ENCODE measurements at regions not wholly inside any gene's neighbourhood (a gene's known extent, or its start where the extent isn't known, plus 50 kb on each side); places are given as distances from the start of the nearest gene placed in this dataset.
"Not testable (repeated sequence)": the region's sequence is repeated elsewhere in the genome, so short reads cannot be mapped to it uniquely, and the experiment has no call there.

DNA sequence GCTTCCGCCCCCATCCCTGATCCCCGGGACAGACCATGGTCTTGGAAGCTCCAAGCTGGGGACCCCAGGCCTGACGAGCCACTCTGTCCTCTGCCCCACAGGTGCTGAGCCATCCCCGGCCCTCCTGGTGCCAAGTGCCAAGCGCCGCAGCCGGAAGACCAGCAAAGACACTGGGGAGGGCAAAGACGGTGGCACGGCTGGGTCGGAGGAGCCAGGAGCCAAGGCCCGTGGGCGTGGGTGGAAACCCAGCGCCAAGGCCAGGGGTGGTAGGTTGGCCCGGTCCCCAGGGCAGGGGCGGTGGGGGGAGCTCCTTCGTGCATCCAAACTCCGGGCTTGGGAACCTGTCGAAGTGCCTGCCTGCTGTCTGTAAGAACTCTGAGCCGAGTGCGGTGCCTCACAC, 130.3 kb downstream of the ZNF479 start:
- peaks cover 0 to 64% of the 10 kb centered on the region in 2 experiments for H3K9me3 ChIP-seq (ENCODE audit: control insufficient read depth in 1 of 2, insufficient read depth in 1 of 2, low read length in 2 of 2)
- POLR2A ChIA-PET; H3K27me3 Mint-ChIP-seq; H3K27ac ChIP-seq (ENCODE audit: low read depth in 1 of 2, low read length in 2 of 2); H3K9me3 Mint-ChIP-seq; H3K27ac Mint-ChIP-seq; H3K4me1 Mint-ChIP-seq (ENCODE audit: low read depth); H3K36me3 ChIP-seq (ENCODE audit: insufficient read depth, low read length); H3K27me3 ChIP-seq (ENCODE audit: control insufficient read depth in 1 of 2, insufficient read depth in 2 of 2, low read length in 2 of 2); H3K4me3 ChIP-seq (ENCODE audit: low read length); H3K36me3 Mint-ChIP-seq (ENCODE audit: low read depth); CTCF ChIA-PET; intact Hi-C loops (cut with DNase I, micrococcal nuclease); ATAC-seq (ENCODE audit: poor library complexity); H3K4me1 ChIP-seq (ENCODE audit: insufficient read depth, low read length); H3K4me3 Mint-ChIP-seq: not testable (repeated sequence)
- peak in 1 of 14 experiments; percentile 2 for DNase-seq

DNA sequence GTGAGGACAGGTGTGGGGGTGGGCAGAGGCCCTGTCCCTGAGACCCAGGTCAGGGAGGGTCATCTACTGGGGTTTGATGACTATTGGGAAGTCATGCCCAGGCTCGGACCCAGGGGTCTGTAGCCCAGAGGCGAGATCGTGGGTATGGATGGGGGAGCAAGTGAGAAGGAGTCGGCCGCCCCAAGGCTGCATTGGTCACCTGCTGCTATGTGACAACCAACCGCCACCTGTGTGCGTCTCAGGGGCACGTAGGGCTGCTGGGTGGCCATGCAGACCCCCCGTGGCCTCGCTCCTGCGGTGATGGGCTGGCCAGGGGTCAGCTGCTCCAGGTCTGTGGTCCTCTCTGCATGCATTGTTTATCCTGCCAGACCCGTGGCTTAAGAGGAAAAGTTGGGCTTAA, 138.5 kb downstream of the ZNF479 start:
- CTCF ChIA-PET; ATAC-seq (ENCODE audit: poor library complexity); H3K27ac Mint-ChIP-seq; DNase-seq; H3K4me1 ChIP-seq (ENCODE audit: insufficient read depth, low read length); H3K4me3 Mint-ChIP-seq; H3K4me1 Mint-ChIP-seq (ENCODE audit: low read depth); H3K27me3 ChIP-seq (ENCODE audit: control insufficient read depth in 1 of 2, insufficient read depth in 2 of 2, low read length in 2 of 2); H3K27ac ChIP-seq (ENCODE audit: low read depth in 1 of 2, low read length in 2 of 2); H3K36me3 ChIP-seq (ENCODE audit: insufficient read depth, low read length); H3K9me3 Mint-ChIP-seq; H3K4me3 ChIP-seq (ENCODE audit: low read length); H3K27me3 Mint-ChIP-seq; H3K36me3 Mint-ChIP-seq (ENCODE audit: low read depth); POLR2A ChIA-PET; intact Hi-C loops (cut with DNase I, micrococcal nuclease): not testable (repeated sequence)
- peaks cover 0 to 30% of the 10 kb centered on the region in 2 experiments for H3K9me3 ChIP-seq (ENCODE audit: control insufficient read depth in 1 of 2, insufficient read depth in 1 of 2, low read length in 2 of 2)

DNA sequence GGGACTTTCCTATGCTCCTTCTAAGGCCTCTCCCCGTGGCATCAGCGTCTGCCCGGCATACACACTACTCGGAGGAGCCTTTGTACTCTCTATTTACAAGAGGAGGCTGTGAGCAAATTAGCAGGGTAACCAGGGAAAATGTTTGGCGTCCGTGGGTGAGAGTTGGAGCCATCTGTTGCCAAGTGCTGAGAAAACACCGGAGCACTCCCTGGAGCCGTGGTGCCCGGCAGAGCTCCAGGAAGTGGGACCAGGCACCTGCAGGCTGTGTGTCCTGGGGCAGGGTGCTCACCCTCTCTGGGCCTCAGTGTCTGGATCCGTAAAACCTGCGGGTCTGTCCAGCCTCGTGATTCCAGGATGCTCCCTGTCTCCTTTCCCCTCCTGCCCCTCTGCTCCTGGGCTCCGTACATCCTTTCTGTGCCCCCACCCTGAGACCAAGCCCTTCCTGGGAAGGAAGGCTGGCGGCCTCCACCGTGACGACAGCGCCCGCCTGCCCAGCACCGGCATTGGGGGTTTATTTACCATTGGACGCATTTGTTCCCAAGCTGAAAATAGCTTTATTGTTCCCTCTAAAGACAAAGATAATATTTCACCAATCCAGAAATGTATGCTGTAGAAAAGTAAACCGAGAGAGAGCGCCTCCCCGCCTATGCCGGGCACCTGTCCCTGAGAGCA, 174.4 kb downstream of the ZNF479 start:
- H3K9me3 ChIP-seq (ENCODE audit: control insufficient read depth in 1 of 2, insufficient read depth in 1 of 2, low read length in 2 of 2); POLR2A ChIA-PET; H3K4me1 Mint-ChIP-seq (ENCODE audit: low read depth); H3K4me1 ChIP-seq (ENCODE audit: insufficient read depth, low read length); H3K27ac ChIP-seq (ENCODE audit: low read depth in 1 of 2, low read length in 2 of 2); H3K4me3 ChIP-seq (ENCODE audit: low read length); H3K27me3 ChIP-seq (ENCODE audit: control insufficient read depth in 1 of 2, insufficient read depth in 2 of 2, low read length in 2 of 2); DNase-seq; H3K27me3 Mint-ChIP-seq; H3K36me3 ChIP-seq (ENCODE audit: insufficient read depth, low read length); H3K9me3 Mint-ChIP-seq; CTCF ChIA-PET; ATAC-seq (ENCODE audit: poor library complexity); H3K4me3 Mint-ChIP-seq; H3K27ac Mint-ChIP-seq; H3K36me3 Mint-ChIP-seq (ENCODE audit: low read depth); intact Hi-C loops (cut with DNase I, micrococcal nuclease): not testable (repeated sequence)

DNA sequence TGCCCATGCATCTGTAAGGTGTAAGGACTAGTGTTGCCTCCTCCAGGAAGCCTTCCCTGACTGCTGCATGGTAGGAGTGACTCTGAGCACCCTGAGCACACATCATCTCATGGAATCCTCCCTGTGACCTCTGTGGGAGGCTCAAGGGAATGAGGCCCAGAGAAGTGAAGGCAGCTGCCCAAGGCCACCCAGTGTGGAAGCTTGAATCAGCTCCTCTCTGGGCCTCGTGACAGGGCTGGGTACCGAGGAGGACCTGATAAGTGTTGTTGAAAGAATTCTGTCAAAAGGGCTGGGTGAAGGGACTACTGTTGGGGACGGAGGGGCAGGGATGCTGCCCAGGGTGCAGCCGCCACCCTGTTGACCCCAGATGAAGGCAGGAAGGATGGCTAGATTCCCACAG, 175.2 kb downstream of the ZNF479 start:
- H3K27ac ChIP-seq (ENCODE audit: low read depth in 1 of 2, low read length in 2 of 2); ATAC-seq (ENCODE audit: poor library complexity); H3K4me1 Mint-ChIP-seq (ENCODE audit: low read depth); H3K27me3 ChIP-seq (ENCODE audit: control insufficient read depth in 1 of 2, insufficient read depth in 2 of 2, low read length in 2 of 2); H3K36me3 ChIP-seq (ENCODE audit: insufficient read depth, low read length); intact Hi-C loops (cut with DNase I, micrococcal nuclease); H3K27me3 Mint-ChIP-seq; H3K36me3 Mint-ChIP-seq (ENCODE audit: low read depth); H3K4me3 ChIP-seq (ENCODE audit: low read length); H3K4me1 ChIP-seq (ENCODE audit: insufficient read depth, low read length); H3K9me3 Mint-ChIP-seq; CTCF ChIA-PET; H3K9me3 ChIP-seq (ENCODE audit: control insufficient read depth in 1 of 2, insufficient read depth in 1 of 2, low read length in 2 of 2); POLR2A ChIA-PET; DNase-seq; H3K27ac Mint-ChIP-seq; H3K4me3 Mint-ChIP-seq: not testable (repeated sequence)

DNA sequence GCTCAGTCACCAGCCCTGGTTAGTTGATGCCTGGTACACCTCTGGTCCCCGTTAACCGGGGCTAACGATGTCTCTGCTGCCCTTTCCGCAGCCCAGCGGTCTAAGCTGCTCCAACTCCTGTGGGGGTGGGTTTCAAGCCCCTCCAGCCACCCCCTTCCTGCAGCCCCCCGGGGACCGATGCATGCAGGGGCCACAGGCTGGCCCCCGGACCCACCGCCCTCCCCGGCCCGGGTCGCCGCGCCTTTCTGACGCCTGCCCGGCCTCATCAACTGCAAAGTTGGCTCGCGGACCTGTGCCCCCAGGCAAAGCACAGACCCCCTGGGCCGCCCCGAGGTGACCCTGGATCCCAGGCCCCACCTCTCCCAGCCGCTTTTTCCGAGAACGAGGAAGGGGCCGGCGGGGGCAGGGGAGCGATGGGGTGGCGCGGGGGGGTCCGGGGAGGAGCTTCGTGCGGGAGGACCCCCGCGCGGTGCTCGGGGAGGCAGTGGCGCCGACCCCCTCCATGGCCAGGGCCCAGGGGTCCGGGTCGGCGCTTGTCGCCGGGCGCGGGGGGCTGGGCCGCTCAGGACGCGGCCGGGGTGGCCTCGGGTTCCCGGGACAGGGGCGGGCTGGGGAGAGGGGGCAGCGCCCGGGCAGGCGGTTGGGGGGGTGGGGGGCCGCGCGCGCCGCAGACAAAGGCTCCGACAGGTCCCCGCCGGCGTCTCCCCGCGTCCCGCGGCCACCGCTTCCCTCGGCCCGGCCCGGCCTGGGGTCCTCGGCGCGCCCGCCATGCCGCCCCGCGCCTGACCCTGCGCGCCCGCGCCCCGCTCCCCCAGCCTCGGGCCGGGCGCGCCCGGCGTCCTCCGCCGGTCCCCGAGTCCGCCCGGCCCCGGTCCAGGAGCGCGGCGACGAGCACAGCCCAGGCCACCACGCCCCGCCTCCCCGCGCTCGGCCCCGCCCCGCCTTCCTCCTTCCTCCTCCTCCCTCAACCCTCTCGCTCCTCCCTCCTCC, 183.6 kb downstream of the ZNF479 start:
- H3K27me3 Mint-ChIP-seq; POLR2A ChIA-PET; intact Hi-C loops (cut with DNase I, micrococcal nuclease); H3K4me1 Mint-ChIP-seq (ENCODE audit: low read depth); H3K4me3 ChIP-seq (ENCODE audit: low read length); ATAC-seq (ENCODE audit: poor library complexity); H3K36me3 Mint-ChIP-seq (ENCODE audit: low read depth); H3K4me3 Mint-ChIP-seq; H3K27me3 ChIP-seq (ENCODE audit: control insufficient read depth in 1 of 2, insufficient read depth in 2 of 2, low read length in 2 of 2); H3K9me3 Mint-ChIP-seq; H3K4me1 ChIP-seq (ENCODE audit: insufficient read depth, low read length); H3K36me3 ChIP-seq (ENCODE audit: insufficient read depth, low read length); H3K27ac ChIP-seq (ENCODE audit: low read depth in 1 of 2, low read length in 2 of 2); H3K27ac Mint-ChIP-seq; CTCF ChIA-PET: not testable (repeated sequence)
- peak in 1 of 14 experiments; percentile 0 for DNase-seq
- peaks cover 0 to 13% of the 10 kb centered on the region in 2 experiments for H3K9me3 ChIP-seq (ENCODE audit: control insufficient read depth in 1 of 2, insufficient read depth in 1 of 2, low read length in 2 of 2)

DNA sequence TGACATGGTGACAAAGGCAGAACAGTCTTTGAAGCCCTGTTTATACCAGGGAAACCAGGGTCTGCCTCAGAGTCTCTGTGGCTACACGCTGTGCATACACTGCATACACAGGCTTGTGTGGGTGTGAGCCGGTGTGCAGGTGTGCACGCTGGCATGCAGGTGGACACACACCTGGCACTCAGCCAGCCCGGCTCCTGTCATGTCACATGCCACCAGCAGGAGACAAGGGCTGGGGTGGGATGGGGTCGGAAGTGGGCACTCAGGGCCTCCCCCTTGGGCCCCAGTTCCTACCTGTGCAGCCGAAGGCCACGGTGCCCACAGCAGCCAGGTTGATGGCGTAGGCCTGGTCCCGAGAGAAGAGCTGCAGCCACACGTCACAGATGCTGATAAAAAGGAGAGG, 192.2 kb downstream of the ZNF479 start:
- H3K36me3 Mint-ChIP-seq (ENCODE audit: low read depth); H3K9me3 Mint-ChIP-seq; H3K4me3 Mint-ChIP-seq; H3K9me3 ChIP-seq (ENCODE audit: control insufficient read depth in 1 of 2, insufficient read depth in 1 of 2, low read length in 2 of 2); H3K4me1 Mint-ChIP-seq (ENCODE audit: low read depth); POLR2A ChIA-PET; ATAC-seq (ENCODE audit: poor library complexity); H3K27me3 Mint-ChIP-seq; intact Hi-C loops (cut with DNase I, micrococcal nuclease); H3K4me1 ChIP-seq (ENCODE audit: insufficient read depth, low read length); H3K27ac Mint-ChIP-seq; H3K27ac ChIP-seq (ENCODE audit: low read depth in 1 of 2, low read length in 2 of 2); DNase-seq; H3K4me3 ChIP-seq (ENCODE audit: low read length); H3K36me3 ChIP-seq (ENCODE audit: insufficient read depth, low read length); H3K27me3 ChIP-seq (ENCODE audit: control insufficient read depth in 1 of 2, insufficient read depth in 2 of 2, low read length in 2 of 2); CTCF ChIA-PET: not testable (repeated sequence)

DNA sequence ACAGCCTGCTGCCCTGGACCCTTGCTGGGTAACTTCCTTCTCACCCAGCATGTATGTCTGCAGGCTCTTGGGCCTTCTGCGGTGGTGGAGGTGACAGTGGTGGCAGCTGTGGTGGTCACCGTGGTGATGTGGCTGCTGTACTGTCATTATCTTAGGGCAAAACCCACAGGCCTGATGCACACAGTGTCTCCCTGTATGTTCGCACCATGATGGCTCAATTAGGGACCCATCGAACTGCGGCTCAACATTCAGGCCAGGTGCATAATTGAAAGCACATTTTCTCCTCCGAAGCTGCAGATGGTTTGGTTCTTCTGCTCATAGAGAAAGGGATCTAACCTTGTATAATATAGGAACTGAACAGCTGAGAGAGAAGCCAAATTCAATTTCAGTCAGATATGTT, 208.3 kb downstream of the ZNF479 start:
- intact Hi-C loops (cut with DNase I, micrococcal nuclease); H3K4me1 ChIP-seq (ENCODE audit: insufficient read depth, low read length); H3K27me3 Mint-ChIP-seq; H3K4me1 Mint-ChIP-seq (ENCODE audit: low read depth); H3K27ac Mint-ChIP-seq; H3K36me3 Mint-ChIP-seq (ENCODE audit: low read depth); CTCF ChIA-PET; H3K9me3 ChIP-seq (ENCODE audit: control insufficient read depth in 1 of 2, insufficient read depth in 1 of 2, low read length in 2 of 2); H3K27ac ChIP-seq (ENCODE audit: low read depth in 1 of 2, low read length in 2 of 2); H3K36me3 ChIP-seq (ENCODE audit: insufficient read depth, low read length); ATAC-seq (ENCODE audit: poor library complexity); H3K4me3 ChIP-seq (ENCODE audit: low read length); H3K9me3 Mint-ChIP-seq; H3K4me3 Mint-ChIP-seq; H3K27me3 ChIP-seq (ENCODE audit: control insufficient read depth in 1 of 2, insufficient read depth in 2 of 2, low read length in 2 of 2); POLR2A ChIA-PET; DNase-seq: not testable (repeated sequence)
